ENCODE measurements at regions not wholly inside any gene's neighbourhood (a gene's known extent, or its start where the extent isn't known, plus 50 kb on each side); places are given as distances from the start of the nearest gene placed in this dataset.

DNA sequence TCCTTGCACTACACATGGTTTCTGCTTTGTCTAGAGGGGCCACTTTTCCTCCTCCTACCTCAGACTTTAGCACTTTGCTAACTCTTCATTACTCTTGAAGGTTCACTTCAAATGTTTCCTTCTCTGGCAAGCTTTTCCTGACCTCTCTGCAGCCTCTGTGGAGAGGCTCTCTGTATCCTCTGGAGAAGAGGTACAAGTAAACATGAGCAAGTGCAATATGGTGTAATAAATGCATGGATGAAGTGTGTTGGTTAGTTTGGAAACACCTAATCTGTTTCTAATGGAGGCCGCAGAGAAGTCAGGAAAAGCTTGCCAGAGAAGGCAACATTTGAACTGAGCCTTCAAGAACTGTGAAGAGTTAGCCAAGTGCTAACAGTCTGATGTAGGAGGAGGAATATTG lies 329.3 kb downstream of the GRIN2B start:
- no peak overlapping the region for H3K4me3 ChIP-seq (ENCODE audit: low read depth, low read length)
- TF ChIP-seq, protein P1, sequence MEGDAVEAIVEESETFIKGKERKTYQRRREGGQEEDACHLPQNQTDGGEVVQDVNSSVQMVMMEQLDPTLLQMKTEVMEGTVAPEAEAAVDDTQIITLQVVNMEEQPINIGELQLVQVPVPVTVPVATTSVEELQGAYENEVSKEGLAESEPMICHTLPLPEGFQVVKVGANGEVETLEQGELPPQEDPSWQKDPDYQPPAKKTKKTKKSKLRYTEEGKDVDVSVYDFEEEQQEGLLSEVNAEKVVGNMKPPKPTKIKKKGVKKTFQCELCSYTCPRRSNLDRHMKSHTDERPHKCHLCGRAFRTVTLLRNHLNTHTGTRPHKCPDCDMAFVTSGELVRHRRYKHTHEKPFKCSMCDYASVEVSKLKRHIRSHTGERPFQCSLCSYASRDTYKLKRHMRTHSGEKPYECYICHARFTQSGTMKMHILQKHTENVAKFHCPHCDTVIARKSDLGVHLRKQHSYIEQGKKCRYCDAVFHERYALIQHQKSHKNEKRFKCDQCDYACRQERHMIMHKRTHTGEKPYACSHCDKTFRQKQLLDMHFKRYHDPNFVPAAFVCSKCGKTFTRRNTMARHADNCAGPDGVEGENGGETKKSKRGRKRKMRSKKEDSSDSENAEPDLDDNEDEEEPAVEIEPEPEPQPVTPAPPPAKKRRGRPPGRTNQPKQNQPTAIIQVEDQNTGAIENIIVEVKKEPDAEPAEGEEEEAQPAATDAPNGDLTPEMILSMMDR (conservative IDR thresholded peaks at IDR 0.05; ENCODE audit: low read depth, low read length), result no peak
- DNase-seq (ENCODE audit: low read depth), result no peak

- TF ChIP-seq, protein P1 (conservative IDR thresholded peaks at IDR 0.05; ENCODE audit: low read depth, low read length), result no peak
- H3K4me3 ChIP-seq (ENCODE audit: low read depth, low read length), result no peak overlapping the region
- DNase-seq (ENCODE audit: low read depth), result no peak
Measured at GRCh38 chr12:13635709-13636108, 345.7 kb downstream of the GRIN2B start.

DNA sequence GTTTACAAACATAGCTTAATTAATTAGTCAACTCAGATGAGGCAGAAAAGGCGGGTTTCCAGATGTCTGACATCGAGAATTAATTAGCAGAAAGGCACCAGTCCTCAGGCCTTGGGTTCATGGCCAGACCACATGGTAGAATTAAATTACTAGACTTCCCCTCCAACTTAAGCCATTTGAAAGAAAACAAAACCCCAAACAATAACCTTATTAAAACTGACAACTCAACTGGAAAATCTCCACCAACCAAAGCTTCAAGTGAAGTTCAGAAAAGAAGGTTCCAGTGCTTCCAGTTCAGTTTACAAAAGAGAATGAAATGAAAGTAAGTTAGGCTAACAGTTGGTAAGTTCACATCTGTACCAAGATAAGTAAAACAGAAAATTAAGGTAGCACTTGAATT lies 349.5 kb downstream of the GRIN2B start:
- TF ChIP-seq, protein P1 (conservative IDR thresholded peaks at IDR 0.05; ENCODE audit: low read depth, low read length), result no peak
- H3K4me3 ChIP-seq (ENCODE audit: low read depth, low read length), result no peak overlapping the region
- no peak for DNase-seq (ENCODE audit: low read depth)

GRCh38 chr12:13630354-13630753 lies 351.0 kb downstream of the GRIN2B start:
- no peak for DNase-seq (ENCODE audit: low read depth)
- TF ChIP-seq, protein P1 (conservative IDR thresholded peaks at IDR 0.05; ENCODE audit: low read depth, low read length), result no peak
- no peak overlapping the region for H3K4me3 ChIP-seq (ENCODE audit: low read depth, low read length)

DNA sequence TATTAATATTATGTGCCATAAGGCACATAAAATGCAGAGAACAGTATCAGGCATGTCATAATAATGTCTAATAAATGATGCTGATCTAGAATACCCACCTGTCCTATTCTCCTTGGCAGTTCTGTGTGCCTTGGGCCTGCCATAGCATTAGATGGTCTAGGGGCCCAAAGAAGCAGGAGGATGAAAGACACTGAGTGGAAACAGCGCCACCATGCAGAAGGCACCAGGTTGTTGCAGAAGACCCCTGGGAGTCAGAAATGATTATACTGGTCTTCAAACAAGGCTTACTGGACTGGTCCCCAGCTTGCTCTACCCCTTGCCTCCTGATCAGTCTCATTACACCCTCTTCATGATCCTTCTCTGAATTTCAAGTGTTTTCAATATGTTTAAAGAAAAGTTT lies 353.3 kb downstream of the GRIN2B start:
- TF ChIP-seq, protein P1 (conservative IDR thresholded peaks at IDR 0.05; ENCODE audit: low read depth, low read length), result no peak
- DNase-seq (ENCODE audit: low read depth), result no peak
- H3K4me3 ChIP-seq (ENCODE audit: low read depth, low read length), result no peak overlapping the region

GRCh38 chr12:13627536-13627935 lies 353.9 kb downstream of the GRIN2B start:
- no peak overlapping the region for H3K4me3 ChIP-seq (ENCODE audit: low read depth, low read length)
- TF ChIP-seq, protein P1 (conservative IDR thresholded peaks at IDR 0.05; ENCODE audit: low read depth, low read length), result no peak
- no peak for DNase-seq (ENCODE audit: low read depth)

GRCh38 chr12:13613297-13613696 lies 368.1 kb downstream of the GRIN2B start:
- H3K4me3 ChIP-seq (ENCODE audit: low read depth, low read length), result no peak overlapping the region
- no peak for DNase-seq (ENCODE audit: low read depth)
- TF ChIP-seq, protein P1 (conservative IDR thresholded peaks at IDR 0.05; ENCODE audit: low read depth, low read length), result no peak

Measured in epithelial cell of proximal tubule (primary cell).